HFFc6 (cell line): ENCODE measurements at regions not wholly inside any gene's neighbourhood (a gene's known extent, or its start where the extent isn't known, plus 50 kb on each side); places are given as distances from the start of the nearest gene placed in this dataset.

ENCODE experiments used
- DNase-seq: peaks from one replicate; pipeline ENCODE4 v3.0.0-alpha.2; 2018
- H3K27ac Mint-ChIP-seq: 2 replicates; pipeline ENCODE4 v1.8.0; 2020; ENCODE audit warnings: mild to moderate bottlenecking, mixed read lengths
- H3K27me3 Mint-ChIP-seq: 2 replicates; pipeline ENCODE4 v1.8.0; 2021; ENCODE audit warnings: mild to moderate bottlenecking, moderate library complexity, mixed read lengths; ENCODE audit not compliant: insufficient read depth
- H3K36me3 Mint-ChIP-seq: 2 replicates; pipeline ENCODE4 v1.8.0; 2021; ENCODE audit warnings: low read depth, mixed read lengths
- H3K4me1 Mint-ChIP-seq: 2 replicates; pipeline ENCODE4 v1.8.0; 2020; ENCODE audit warnings: low read depth, mixed read lengths
- H3K4me3 Mint-ChIP-seq: 2 replicates; pipeline ENCODE4 v1.8.0; 2020; ENCODE audit warnings: mild to moderate bottlenecking, moderate library complexity, mixed read lengths
- H3K9me3 Mint-ChIP-seq: 2 replicates; pipeline ENCODE4 v1.8.0; 2020; ENCODE audit warnings: mild to moderate bottlenecking, mixed read lengths
- TF ChIP-seq, protein P1 (sequence below): fragments of 200-600 bp; sonication (generic); IDR thresholded peaks from 2 replicates; pipeline ENCODE4 v1.5.0; 2021; ENCODE audit warnings: antibody characterized with exemption, mild to moderate bottlenecking

DNA sequence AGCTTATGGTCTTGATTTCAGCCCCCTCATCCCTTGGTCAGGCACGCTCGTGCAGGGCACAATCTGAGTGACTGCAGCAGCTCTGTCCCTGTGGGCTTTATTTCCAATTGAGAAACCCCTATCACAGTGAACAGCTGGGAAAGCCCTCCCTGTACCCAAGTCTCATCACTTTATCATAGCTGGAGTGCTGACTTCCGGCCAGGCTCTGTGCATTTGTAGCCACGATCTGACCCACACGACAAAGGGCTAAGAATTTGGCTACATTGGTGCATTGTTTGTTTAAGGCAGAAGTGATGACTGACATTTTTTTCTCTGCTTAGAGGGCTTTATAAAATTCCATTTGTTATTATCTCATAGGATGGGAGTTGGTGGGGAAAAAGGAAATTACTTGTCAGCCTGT lies 184.4 kb downstream of the KCNS3 start:
- no peak for DNase-seq
- Mint-ChIP-seq H3K4me3 (no peak overlapping the region), H3K27me3 (peaks cover 12% of the 10 kb centered on the region), H3K36me3 (no peaks in the 10 kb centered on the region), H3K9me3 (no peaks in the 10 kb centered on the region), H3K4me1 (no peaks in the 10 kb centered on the region), H3K27ac (no peak overlapping the region)
- TF ChIP-seq, protein P1, sequence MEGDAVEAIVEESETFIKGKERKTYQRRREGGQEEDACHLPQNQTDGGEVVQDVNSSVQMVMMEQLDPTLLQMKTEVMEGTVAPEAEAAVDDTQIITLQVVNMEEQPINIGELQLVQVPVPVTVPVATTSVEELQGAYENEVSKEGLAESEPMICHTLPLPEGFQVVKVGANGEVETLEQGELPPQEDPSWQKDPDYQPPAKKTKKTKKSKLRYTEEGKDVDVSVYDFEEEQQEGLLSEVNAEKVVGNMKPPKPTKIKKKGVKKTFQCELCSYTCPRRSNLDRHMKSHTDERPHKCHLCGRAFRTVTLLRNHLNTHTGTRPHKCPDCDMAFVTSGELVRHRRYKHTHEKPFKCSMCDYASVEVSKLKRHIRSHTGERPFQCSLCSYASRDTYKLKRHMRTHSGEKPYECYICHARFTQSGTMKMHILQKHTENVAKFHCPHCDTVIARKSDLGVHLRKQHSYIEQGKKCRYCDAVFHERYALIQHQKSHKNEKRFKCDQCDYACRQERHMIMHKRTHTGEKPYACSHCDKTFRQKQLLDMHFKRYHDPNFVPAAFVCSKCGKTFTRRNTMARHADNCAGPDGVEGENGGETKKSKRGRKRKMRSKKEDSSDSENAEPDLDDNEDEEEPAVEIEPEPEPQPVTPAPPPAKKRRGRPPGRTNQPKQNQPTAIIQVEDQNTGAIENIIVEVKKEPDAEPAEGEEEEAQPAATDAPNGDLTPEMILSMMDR = no peak

DNA sequence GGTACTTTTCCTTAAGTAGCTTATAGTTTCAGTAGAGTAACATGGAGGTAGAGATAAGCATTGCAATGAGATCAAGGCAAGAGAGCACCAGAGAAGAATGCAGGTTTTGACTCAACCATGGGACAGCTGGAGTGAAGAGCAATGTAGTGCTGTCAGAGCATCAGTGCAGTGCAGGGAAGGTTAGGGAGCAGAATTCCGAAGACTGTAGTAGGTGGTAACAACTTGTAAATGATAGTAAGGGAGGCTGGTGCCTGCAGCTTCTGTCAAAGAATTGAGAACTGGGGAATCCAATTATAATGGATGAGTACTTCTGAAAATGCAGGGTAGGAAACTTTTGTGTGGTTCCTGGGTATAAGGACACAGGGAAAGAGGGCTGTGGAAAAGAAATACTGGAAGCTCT lies 183.2 kb downstream of the KCNS3 start:
- DNase-seq = no peak
- Mint-ChIP-seq H3K4me3 (no peak overlapping the region), H3K4me1 (no peaks in the 10 kb centered on the region), H3K9me3 (no peaks in the 10 kb centered on the region), H3K27ac (no peak overlapping the region), H3K36me3 (no peaks in the 10 kb centered on the region), H3K27me3 (peaks cover 12% of the 10 kb centered on the region)
- TF ChIP-seq, protein P1 = no peak

DNA sequence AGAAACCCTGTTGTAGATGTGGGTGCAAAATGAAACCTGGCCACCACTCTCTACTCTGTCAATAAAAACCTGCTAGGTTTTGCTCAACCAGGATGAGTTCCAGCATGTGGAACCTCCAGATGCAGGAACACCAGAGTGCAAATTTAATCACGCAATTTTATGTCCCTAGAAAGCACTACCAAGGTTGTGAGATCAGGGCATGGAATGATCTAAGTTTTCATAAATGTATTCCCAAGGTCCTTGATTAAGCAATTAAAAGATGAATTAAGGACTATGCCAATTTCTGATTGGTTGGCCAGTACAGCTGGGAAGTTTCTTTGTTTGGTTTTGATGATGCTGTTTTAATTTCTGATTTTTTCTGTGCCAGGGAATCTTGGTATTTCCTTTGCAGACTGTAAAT lies 179.2 kb downstream of the KCNS3 start:
- Mint-ChIP-seq H3K4me1 (no peaks in the 10 kb centered on the region), H3K9me3 (no peaks in the 10 kb centered on the region), H3K4me3 (no peak overlapping the region), H3K36me3 (no peaks in the 10 kb centered on the region), H3K27ac (no peak overlapping the region), H3K27me3 (peaks cover 12% of the 10 kb centered on the region)
- TF ChIP-seq, protein P1 = no peak
- DNase-seq = no peak

DNA sequence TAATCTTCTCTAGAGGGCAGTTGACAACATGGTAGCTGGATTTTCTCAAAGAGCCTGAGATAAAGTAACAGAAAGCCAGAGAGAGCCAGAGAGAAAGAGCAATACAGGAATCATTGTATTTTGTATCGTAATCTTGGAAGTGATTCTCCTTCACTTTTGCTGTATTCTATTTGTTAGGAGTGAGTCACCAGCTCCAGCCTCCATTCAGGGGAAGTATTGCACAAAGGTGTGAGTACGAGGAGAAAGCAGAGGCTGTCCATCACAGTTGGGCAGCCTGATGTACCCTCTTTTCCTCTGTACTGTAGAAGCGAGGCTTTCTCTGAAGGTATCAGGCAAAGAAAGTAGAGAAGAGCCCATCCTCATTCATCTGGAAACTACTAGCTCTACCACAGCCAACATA lies 176.8 kb downstream of the KCNS3 start:
- no peak overlapping the region for H3K27ac Mint-ChIP-seq
- TF ChIP-seq, protein P1 = no peak
- peaks cover 3% of the 10 kb centered on the region for H3K27me3 Mint-ChIP-seq
- no peaks in the 10 kb centered on the region for H3K4me1 Mint-ChIP-seq
- no peak for DNase-seq
- no peaks in the 10 kb centered on the region for H3K36me3 Mint-ChIP-seq
- no peaks in the 10 kb centered on the region for H3K9me3 Mint-ChIP-seq
- H3K4me3 Mint-ChIP-seq = peak overlapping the region; percentile 54; the same call in 1 of the 2 replicates

DNA sequence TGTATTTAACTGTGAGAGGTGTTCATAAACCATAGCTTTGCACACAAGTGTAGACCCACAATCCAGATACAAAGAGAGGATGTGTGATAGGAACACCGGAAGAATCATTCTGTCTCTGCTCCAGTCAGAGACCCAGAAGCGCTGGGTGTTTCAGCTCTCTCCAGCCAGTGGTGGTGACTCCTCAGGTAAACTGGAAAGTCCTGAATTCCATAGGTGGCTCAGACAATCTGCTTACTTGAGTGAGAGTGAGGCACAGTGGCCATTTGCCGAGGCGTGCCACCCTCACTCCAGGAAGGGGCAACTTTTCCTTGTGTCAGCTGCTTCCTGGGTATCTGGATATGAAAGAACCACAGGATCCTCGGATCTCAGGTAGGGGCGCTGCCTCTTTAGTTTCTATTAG lies 171.5 kb downstream of the KCNS3 start:
- H3K36me3 Mint-ChIP-seq = no peaks in the 10 kb centered on the region
- H3K9me3 Mint-ChIP-seq = peaks cover 6% of the 10 kb centered on the region; the same call in 1 of the 2 replicates
- no peak overlapping the region for H3K4me3 Mint-ChIP-seq
- no peak for DNase-seq
- no peak overlapping the region for H3K27ac Mint-ChIP-seq
- peaks cover 40% of the 10 kb centered on the region for H3K4me1 Mint-ChIP-seq
- TF ChIP-seq, protein P1 = no peak
- H3K27me3 Mint-ChIP-seq = no peaks in the 10 kb centered on the region; the same call in none of the 2 replicates

DNA sequence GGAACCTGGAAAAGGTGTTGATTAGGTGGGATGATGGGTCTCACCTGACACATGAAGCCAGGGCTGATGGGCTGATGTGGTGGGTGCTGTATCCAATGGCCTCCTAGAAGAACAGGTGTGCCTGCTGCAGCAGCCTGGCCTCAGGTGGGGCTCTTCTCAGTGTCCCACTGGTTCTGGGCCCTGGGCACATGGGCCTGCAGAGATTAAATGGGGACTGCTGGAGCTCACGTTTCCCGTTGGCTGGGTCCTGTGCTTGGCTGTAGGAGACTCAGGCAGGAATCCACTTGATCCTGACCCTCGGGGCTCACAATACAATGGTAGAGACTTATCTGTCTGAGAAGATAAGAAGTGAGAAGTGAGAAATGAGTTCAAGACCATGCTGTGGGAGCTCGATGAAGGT lies 170.9 kb downstream of the KCNS3 start:
- no peaks in the 10 kb centered on the region; the same call in none of the 2 replicates for H3K27me3 Mint-ChIP-seq
- no peak overlapping the region for H3K4me3 Mint-ChIP-seq
- H3K36me3 Mint-ChIP-seq = no peaks in the 10 kb centered on the region
- DNase-seq = no peak
- H3K27ac Mint-ChIP-seq = no peak overlapping the region
- peaks cover 40% of the 10 kb centered on the region for H3K4me1 Mint-ChIP-seq
- TF ChIP-seq, protein P1 = no peak
- peaks cover 6% of the 10 kb centered on the region; the same call in 1 of the 2 replicates for H3K9me3 Mint-ChIP-seq
